Epithelial cell of prostate (primary cell): ENCODE measurements at regions not wholly inside any gene's neighbourhood (a gene's known extent, or its start where the extent isn't known, plus 50 kb on each side); places are given as distances from the start of the nearest gene placed in this dataset.

Source experiments
- DNase-seq: peaks from one replicate; pipeline ENCODE4 v3.0.0-alpha.2; 2011; ENCODE audit warnings: low read depth, low spot score
- H3K27ac ChIP-seq: fragments of 450-650 bp; 2 replicates; pipeline ENCODE4 v1.5.1; 2017; ENCODE audit warnings: mild to moderate bottlenecking

DNA sequence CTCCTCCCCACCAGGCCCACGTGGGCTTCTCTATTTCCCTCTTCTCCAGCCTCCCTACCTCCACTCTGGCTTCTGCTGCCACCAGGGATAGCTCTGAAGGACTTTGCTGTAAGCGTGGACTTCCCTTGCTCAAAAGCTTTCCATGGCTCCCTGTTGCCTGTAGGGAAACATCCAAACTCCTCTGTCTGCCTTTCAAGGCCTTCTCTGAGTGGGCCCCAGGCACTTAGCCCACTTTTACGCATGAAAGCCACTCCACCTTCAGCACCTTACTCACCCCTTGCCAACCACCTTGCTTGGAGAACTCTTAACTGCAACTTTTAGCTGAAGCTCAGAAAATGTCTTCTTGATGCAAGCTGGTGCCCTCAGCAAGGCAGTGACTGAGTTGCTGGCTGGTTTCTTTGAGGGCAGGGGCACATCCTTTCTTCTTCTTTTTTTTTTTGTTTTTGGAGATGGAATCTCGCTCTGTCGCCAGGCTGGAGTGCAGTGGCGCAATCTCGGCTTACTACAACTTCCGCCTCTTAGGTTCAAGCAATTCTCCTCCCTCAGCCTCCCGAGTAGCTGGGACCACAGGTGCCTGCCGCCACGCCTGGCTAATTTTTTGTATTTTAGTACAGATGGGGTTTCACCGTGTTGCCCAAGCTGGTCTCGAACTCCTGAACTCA is 52.0 kb upstream of the DLX4 start:
- DNase-seq, result no peak
- H3K27ac ChIP-seq, result no peak overlapping the region

GRCh38 chr17:49918591-49918990 is 50.4 kb upstream of the DLX4 start:
- H3K27ac ChIP-seq, result no peak overlapping the region
- DNase-seq, result no peak
